ENCODE measurements at regions not wholly inside any gene's neighbourhood (a gene's known extent, or its start where the extent isn't known, plus 50 kb on each side); places are given as distances from the start of the nearest gene placed in this dataset.
"Not testable (repeated sequence)": the region's sequence is repeated elsewhere in the genome, so short reads cannot be mapped to it uniquely, and the experiment has no call there.

- in situ Hi-C loops (cut with MboI; ENCODE audit: low sequenced_read_pairs), result no loop called here
Observed at GRCh38 chr7:106563466-106564150, 97.3 kb downstream of the CCDC71L start.

- in situ Hi-C loops (cut with MboI; ENCODE audit: low sequenced_read_pairs), result no loop called here
Observed at GRCh38 chr7:106562711-106563366, 98.1 kb downstream of the CCDC71L start.

GRCh38 chr7:106561666-106562411 is 99.1 kb downstream of the CCDC71L start:
- in situ Hi-C loops (cut with MboI; ENCODE audit: low sequenced_read_pairs), result no loop called here

- in situ Hi-C loops (cut with MboI; ENCODE audit: low sequenced_read_pairs), result no loop called here
Observed at GRCh38 chr7:106561151-106561550, 99.8 kb downstream of the CCDC71L start.

- in situ Hi-C loops (cut with MboI; ENCODE audit: low sequenced_read_pairs), result no loop called here
Observed at GRCh38 chr7:106560482-106560881, 100.5 kb downstream of the CCDC71L start.

- in situ Hi-C loops (cut with MboI; ENCODE audit: low sequenced_read_pairs), result not testable (repeated sequence)
Observed at GRCh38 chr7:106556244-106556643, 104.7 kb downstream of the CCDC71L start.

GRCh38 chr7:106554623-106555022 is 106.3 kb downstream of the CCDC71L start:
- in situ Hi-C loops (cut with MboI; ENCODE audit: low sequenced_read_pairs), result not testable (repeated sequence)

GRCh38 chr7:106553446-106553836 is 107.5 kb downstream of the CCDC71L start:
- in situ Hi-C loops (cut with MboI; ENCODE audit: low sequenced_read_pairs), result no loop called here

- in situ Hi-C loops (cut with MboI; ENCODE audit: low sequenced_read_pairs), result no loop called here
Observed at GRCh38 chr7:106552645-106553445, 108.1 kb downstream of the CCDC71L start.

GRCh38 chr7:106551936-106552335 is 109.0 kb downstream of the CCDC71L start:
- in situ Hi-C loops (cut with MboI; ENCODE audit: low sequenced_read_pairs), result no loop called here

GRCh38 chr7:106548491-106548890 is 112.5 kb downstream of the CCDC71L start:
- in situ Hi-C loops (cut with MboI; ENCODE audit: low sequenced_read_pairs), result loop anchor here (25.0 kb wide), 1 partner anchor 189 kb away; no protein-coding TSS in a partner anchor

GRCh38 chr7:106545275-106545674 is 115.7 kb downstream of the CCDC71L start:
- in situ Hi-C loops (cut with MboI; ENCODE audit: low sequenced_read_pairs), result loop anchor here (25.0 kb wide), 1 partner anchor 192 kb away; no protein-coding TSS in a partner anchor

GRCh38 chr7:106543221-106543757 is 117.7 kb downstream of the CCDC71L start:
- in situ Hi-C loops (cut with MboI; ENCODE audit: low sequenced_read_pairs), result loop anchor here (25.0 kb wide), 1 partner anchor 194 kb away; no protein-coding TSS in a partner anchor

GRCh38 chr7:106542550-106543220 is 118.3 kb downstream of the CCDC71L start:
- in situ Hi-C loops (cut with MboI; ENCODE audit: low sequenced_read_pairs), result loop anchor here (25.0 kb wide), 1 partner anchor 195 kb away; no protein-coding TSS in a partner anchor

GRCh38 chr7:106538638-106539037 is 122.3 kb downstream of the CCDC71L start:
- in situ Hi-C loops (cut with MboI; ENCODE audit: low sequenced_read_pairs), result loop anchor here (25.0 kb wide), 1 partner anchor 199 kb away; no protein-coding TSS in a partner anchor

GRCh38 chr7:106537119-106537518 is 123.8 kb downstream of the CCDC71L start:
- in situ Hi-C loops (cut with MboI; ENCODE audit: low sequenced_read_pairs), result loop anchor here (25.0 kb wide), 1 partner anchor 200 kb away; no protein-coding TSS in a partner anchor

- in situ Hi-C loops (cut with MboI; ENCODE audit: low sequenced_read_pairs), result loop anchor here (25.0 kb wide), 1 partner anchor 201 kb away; no protein-coding TSS in a partner anchor
Observed at GRCh38 chr7:106536079-106536478, 124.9 kb downstream of the CCDC71L start.

- in situ Hi-C loops (cut with MboI; ENCODE audit: low sequenced_read_pairs), result loop anchor here (25.0 kb wide), 1 partner anchor 202 kb away; no protein-coding TSS in a partner anchor
Observed at GRCh38 chr7:106535234-106535932, 125.6 kb downstream of the CCDC71L start.
